ENCODE measurements at regions not wholly inside any gene's neighbourhood (a gene's known extent, or its start where the extent isn't known, plus 50 kb on each side); places are given as distances from the start of the nearest gene placed in this dataset.
"Not testable (repeated sequence)": the region's sequence is repeated elsewhere in the genome, so short reads cannot be mapped to it uniquely, and the experiment has no call there.

DNA sequence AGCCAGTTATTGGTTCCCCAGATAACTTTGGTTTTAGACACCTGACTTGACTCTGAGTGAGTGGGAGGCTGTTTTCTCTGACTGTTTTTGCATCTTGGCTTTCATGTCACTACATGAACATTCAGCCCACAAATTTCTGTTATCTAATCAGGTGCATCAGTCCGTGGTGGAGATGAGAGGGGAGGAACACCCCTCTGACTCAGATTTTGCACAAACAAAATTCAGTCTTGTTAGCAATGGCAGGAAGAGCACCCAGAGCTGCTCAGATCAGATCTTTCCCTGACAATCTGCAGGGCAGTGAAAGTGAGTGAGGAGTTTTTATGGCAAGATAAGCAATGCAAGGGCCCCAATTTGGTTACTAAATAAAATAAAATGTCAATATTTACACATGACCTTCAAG, 307.2 kb upstream of the NOTCH2NLA start:
- DNase-seq; H3K27ac Mint-ChIP-seq; H3K9me3 Mint-ChIP-seq; H3K4me1 Mint-ChIP-seq; H3K27me3 Mint-ChIP-seq; intact Hi-C loops (cut with micrococcal nuclease); H3K36me3 Mint-ChIP-seq (ENCODE audit: low read depth); H3K4me3 Mint-ChIP-seq: not testable (repeated sequence)

DNA sequence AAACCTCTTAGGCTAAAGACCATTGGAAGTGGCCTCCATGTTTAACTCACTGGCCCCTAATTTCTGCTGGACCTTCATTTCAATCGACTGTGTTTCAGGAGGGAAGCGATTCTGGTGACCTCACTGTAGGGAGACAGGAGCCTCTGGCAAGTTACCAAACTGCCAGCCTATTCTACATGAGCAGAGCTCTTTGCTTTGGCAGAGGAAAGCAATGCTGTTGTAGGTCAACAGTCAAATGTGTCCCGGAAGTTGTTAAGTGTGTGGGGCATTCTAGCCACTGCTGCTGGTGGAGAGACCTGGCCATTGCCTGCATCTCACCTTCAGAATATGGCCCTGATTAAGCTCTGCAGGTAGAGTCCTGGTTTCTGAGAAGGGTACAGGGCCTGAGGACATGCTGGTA, 306.8 kb upstream of the NOTCH2NLA start:
- DNase-seq; H3K9me3 Mint-ChIP-seq; H3K4me3 Mint-ChIP-seq; H3K27ac Mint-ChIP-seq; H3K27me3 Mint-ChIP-seq; H3K4me1 Mint-ChIP-seq; intact Hi-C loops (cut with micrococcal nuclease); H3K36me3 Mint-ChIP-seq (ENCODE audit: low read depth): not testable (repeated sequence)

DNA sequence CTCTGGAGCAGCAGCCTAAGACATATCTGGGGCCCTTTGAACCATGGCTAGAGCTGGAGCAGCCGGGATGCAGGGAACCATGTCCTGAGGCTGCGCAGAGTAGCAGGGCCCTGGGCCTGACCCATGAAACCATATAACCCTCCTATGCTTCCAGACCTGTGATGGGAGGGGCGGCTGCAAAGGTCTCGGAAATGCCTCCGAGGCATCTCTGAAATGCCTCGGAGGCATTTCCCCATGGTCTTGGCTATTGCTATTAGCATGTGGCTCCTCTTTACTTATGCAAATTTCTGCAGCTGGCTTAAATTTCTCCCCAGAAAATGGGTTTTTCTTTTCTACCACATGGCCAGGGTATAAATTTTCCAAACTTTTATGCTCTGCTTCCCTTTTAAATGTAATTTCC, 302.1 kb upstream of the NOTCH2NLA start:
- H3K4me1 Mint-ChIP-seq; intact Hi-C loops (cut with micrococcal nuclease); DNase-seq; H3K4me3 Mint-ChIP-seq; H3K9me3 Mint-ChIP-seq; H3K27me3 Mint-ChIP-seq; H3K27ac Mint-ChIP-seq; H3K36me3 Mint-ChIP-seq (ENCODE audit: low read depth): not testable (repeated sequence)

- H3K27me3 Mint-ChIP-seq; H3K36me3 Mint-ChIP-seq (ENCODE audit: low read depth); intact Hi-C loops (cut with micrococcal nuclease); H3K4me3 Mint-ChIP-seq; DNase-seq; H3K27ac Mint-ChIP-seq; H3K9me3 Mint-ChIP-seq; H3K4me1 Mint-ChIP-seq: not testable (repeated sequence)
Measured at GRCh38 chr1:146522812-146523211, 294.0 kb upstream of the NOTCH2NLA start.

- H3K9me3 Mint-ChIP-seq; H3K27ac Mint-ChIP-seq; DNase-seq; H3K4me3 Mint-ChIP-seq; H3K27me3 Mint-ChIP-seq; H3K4me1 Mint-ChIP-seq; intact Hi-C loops (cut with micrococcal nuclease); H3K36me3 Mint-ChIP-seq (ENCODE audit: low read depth): not testable (repeated sequence)
Measured at GRCh38 chr1:146522345-146522744, 293.5 kb upstream of the NOTCH2NLA start.

DNA sequence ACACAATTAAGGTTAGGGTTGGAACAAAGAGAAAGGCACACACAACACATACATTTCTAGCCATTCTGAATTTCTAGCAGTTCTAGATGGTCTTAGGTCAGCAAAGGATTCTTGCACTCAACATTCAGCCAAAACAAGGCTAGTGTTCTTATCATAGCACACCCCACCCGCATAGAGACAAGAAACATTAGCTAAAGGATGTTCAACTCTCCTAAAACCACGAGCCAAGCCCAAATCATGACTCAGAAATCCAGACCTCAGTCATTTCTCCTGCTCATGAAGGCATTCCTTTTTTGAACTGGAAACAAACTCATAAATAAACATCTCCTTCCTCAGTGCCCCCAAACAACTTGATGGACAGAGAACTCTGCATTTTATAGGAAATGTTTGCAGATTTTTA, 293.0 kb upstream of the NOTCH2NLA start:
- H3K27me3 Mint-ChIP-seq; intact Hi-C loops (cut with micrococcal nuclease); H3K27ac Mint-ChIP-seq; H3K4me1 Mint-ChIP-seq; H3K9me3 Mint-ChIP-seq; H3K36me3 Mint-ChIP-seq (ENCODE audit: low read depth); H3K4me3 Mint-ChIP-seq; DNase-seq: not testable (repeated sequence)

DNA sequence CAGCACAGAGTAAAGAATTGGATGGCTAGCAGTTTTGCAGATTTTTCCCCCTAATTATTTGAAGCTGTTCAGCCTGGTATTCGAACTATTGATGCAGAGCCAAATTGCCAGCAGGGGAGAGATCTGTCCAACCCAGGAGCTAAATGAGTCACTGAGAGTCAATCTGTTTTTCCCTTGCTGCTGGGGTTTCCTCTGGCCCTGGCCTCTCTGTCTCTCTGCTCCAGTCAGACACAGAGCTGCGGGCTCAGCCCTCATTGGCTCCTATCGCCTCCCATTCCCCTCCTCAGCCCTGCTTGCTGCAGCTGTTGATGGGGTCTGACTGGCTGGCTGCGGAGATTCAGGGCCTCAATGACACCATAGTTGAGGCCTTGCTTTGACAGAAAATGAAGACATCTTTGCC, 284.9 kb upstream of the NOTCH2NLA start:
- H3K4me3 Mint-ChIP-seq; H3K27me3 Mint-ChIP-seq; intact Hi-C loops (cut with micrococcal nuclease); H3K36me3 Mint-ChIP-seq (ENCODE audit: low read depth); H3K9me3 Mint-ChIP-seq; DNase-seq; H3K4me1 Mint-ChIP-seq; H3K27ac Mint-ChIP-seq: not testable (repeated sequence)

DNA sequence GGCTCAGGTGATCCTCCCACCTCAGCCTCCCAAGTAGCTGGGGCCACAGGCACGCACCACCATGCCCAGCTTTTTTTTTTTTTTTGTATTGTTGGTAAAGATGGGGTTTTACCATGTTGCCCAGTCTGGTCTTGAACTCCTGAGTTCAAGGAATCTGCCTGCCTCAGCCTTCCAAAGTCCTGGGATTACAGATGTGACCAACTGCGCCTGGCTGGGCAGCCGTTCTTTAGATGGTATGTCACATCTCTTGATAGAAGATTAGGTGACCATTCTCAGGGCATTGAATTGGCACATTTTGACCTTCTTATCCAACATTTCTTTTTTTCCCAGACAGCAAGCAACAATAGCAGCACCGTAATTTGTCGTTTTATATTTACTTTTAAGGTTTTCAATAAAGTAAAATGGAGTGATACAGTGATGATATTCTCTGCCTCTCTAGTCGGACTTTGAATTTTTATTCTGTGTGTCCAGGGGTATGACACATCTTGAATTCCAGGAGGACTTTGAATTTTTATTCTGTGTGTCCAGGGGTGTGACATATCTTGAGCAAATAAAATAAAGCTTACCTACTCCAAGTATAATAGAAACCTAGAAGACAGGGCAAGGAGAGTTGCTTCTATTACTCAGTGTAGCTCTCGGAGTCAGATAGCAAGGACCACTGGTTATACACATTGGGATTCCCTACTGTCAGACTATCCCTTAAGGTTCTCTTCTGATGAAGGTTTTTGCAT, 282.4 kb upstream of the NOTCH2NLA start:
- H3K9me3 Mint-ChIP-seq; intact Hi-C loops (cut with micrococcal nuclease); DNase-seq; H3K27me3 Mint-ChIP-seq; H3K27ac Mint-ChIP-seq; H3K4me1 Mint-ChIP-seq; H3K36me3 Mint-ChIP-seq (ENCODE audit: low read depth); H3K4me3 Mint-ChIP-seq: not testable (repeated sequence)

- H3K27ac Mint-ChIP-seq; H3K36me3 Mint-ChIP-seq (ENCODE audit: low read depth); DNase-seq; intact Hi-C loops (cut with micrococcal nuclease); H3K4me3 Mint-ChIP-seq; H3K27me3 Mint-ChIP-seq; H3K4me1 Mint-ChIP-seq; H3K9me3 Mint-ChIP-seq: not testable (repeated sequence)
Measured at GRCh38 chr1:146510248-146510983, 281.6 kb upstream of the NOTCH2NLA start.

DNA sequence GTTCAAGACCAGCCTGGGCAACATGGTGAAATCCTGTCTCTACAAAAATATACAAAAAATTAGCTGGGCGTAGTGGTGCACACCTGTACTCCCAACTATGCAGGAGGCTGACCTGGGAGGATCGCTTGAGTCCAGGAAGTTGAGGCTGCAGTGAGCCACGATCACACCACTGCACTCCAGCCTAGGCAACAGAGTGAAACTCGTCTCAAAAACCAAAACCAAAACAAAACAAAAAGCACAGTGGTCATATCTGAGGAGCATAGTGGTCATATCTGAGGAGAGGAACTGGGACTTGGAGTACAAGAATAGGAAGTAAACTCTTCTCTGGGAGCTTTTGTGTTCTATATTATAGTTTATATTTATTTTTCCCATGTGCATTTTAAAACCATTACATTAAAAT, 275.3 kb upstream of the NOTCH2NLA start:
- intact Hi-C loops (cut with micrococcal nuclease); H3K36me3 Mint-ChIP-seq (ENCODE audit: low read depth); DNase-seq; H3K4me1 Mint-ChIP-seq; H3K27me3 Mint-ChIP-seq; H3K27ac Mint-ChIP-seq; H3K9me3 Mint-ChIP-seq; H3K4me3 Mint-ChIP-seq: not testable (repeated sequence)

GRCh38 chr1:146487555-146487954, 258.7 kb upstream of the NOTCH2NLA start:
- H3K27me3 Mint-ChIP-seq; intact Hi-C loops (cut with micrococcal nuclease); H3K9me3 Mint-ChIP-seq; H3K4me3 Mint-ChIP-seq; DNase-seq; H3K27ac Mint-ChIP-seq; H3K4me1 Mint-ChIP-seq; H3K36me3 Mint-ChIP-seq (ENCODE audit: low read depth): not testable (repeated sequence)

- H3K4me1 Mint-ChIP-seq; H3K36me3 Mint-ChIP-seq (ENCODE audit: low read depth); intact Hi-C loops (cut with micrococcal nuclease); H3K9me3 Mint-ChIP-seq; H3K27ac Mint-ChIP-seq; DNase-seq; H3K27me3 Mint-ChIP-seq; H3K4me3 Mint-ChIP-seq: not testable (repeated sequence)
Measured at GRCh38 chr1:146487155-146487554, 258.3 kb upstream of the NOTCH2NLA start.

DNA sequence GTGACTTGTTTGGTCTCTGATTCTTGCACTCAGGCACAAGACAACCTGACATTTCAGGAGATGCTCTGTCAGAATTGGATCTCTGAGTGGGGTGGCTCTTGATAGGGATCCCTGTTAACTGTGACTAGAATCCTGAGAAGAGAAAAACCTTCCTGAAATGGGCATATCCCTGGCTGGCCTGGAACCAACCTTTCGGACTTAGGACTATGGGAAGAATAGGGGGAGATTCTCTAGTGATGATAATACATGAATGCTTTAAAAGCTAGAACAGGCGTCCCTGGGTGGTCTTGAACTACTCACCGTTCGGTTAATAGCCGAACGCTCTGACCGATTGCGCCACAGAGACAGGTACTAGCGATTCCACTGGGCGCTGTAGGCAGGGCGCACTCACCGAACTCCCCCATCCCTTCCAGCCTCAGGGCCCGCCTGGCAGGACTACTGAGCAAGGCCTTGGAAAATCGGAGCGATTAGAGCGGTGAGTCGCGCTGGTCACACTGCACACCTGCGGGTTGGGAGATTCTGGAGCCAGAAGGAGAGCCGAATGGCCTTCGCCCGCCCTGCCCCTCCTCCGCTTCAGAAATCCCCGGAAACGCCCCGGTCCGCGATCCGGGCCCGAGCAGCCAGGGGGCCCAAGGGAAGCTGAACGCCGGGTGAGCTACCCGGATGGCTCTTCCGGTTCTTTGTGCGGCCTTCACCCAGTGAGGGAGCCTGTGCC, 257.6 kb upstream of the NOTCH2NLA start:
- peak; percentile 63 for DNase-seq
- H3K36me3 Mint-ChIP-seq (ENCODE audit: low read depth); H3K9me3 Mint-ChIP-seq; H3K4me1 Mint-ChIP-seq; intact Hi-C loops (cut with micrococcal nuclease); H3K27me3 Mint-ChIP-seq: not testable (repeated sequence)
- H3K27ac Mint-ChIP-seq: peak overlapping the region; percentile 75
- H3K4me3 Mint-ChIP-seq: peak overlapping the region; percentile 69

DNA sequence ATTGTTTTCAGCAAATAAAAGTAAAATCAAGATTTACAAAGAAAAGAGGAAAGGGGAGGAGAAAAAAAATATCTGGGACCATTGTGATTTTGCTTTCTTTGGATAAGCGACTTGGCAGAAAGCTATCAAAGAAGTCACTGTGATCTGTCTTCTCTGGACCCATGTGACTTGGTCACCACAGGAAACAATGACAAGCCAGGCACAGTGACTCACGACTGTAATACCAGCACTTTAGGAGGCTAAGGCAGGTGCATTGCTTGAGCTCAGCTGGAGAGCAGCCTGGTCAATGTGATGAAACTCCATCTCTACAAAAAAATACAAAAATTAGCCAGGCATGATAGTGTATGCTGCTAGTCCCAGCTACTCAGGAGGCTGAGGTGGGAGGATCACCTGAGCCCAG, 255.4 kb upstream of the NOTCH2NLA start:
- H3K9me3 Mint-ChIP-seq; DNase-seq; H3K4me1 Mint-ChIP-seq; intact Hi-C loops (cut with micrococcal nuclease); H3K27ac Mint-ChIP-seq; H3K4me3 Mint-ChIP-seq; H3K27me3 Mint-ChIP-seq; H3K36me3 Mint-ChIP-seq (ENCODE audit: low read depth): not testable (repeated sequence)
